GM18951 (cell line): ENCODE measurements at regions not wholly inside any gene's neighbourhood (a gene's known extent, or its start where the extent isn't known, plus 50 kb on each side); places are given as distances from the start of the nearest gene placed in this dataset.

Experiments
- POLR2A ChIP-seq: IDR thresholded peaks from 4 replicates; pipeline ENCODE4 v1.6.1; 2011; ENCODE audit warnings: mild to moderate bottlenecking; ENCODE audit not compliant: insufficient read length, insufficient read depth; ENCODE audit errors: extremely low read depth
- in situ Hi-C: fragments of 300-500 bp; cut with MboI; formaldehyde crosslinking; loops from one replicate; pipeline ENCODE4 v1.12.0; 2022; ENCODE audit warnings: low sequenced_read_pairs, mixed read lengths, inconsistent platforms; ENCODE audit not compliant: unreplicated experiment

GRCh38 chr20:21017528-21018085, 88.6 kb downstream of the LINC00237 start:
- in situ Hi-C loops: no loop called here
- no peak for TF ChIP-seq POLR2A

GRCh38 chr20:21016751-21017150, 89.4 kb downstream of the LINC00237 start:
- no peak for TF ChIP-seq POLR2A
- in situ Hi-C loops: no loop called here

GRCh38 chr20:21014528-21014927, 91.6 kb downstream of the LINC00237 start:
- in situ Hi-C loops: no loop called here
- TF ChIP-seq POLR2A: no peak

- in situ Hi-C loops: no loop called here
- TF ChIP-seq POLR2A: no peak
Observed at GRCh38 chr20:21008951-21009350, 97.2 kb downstream of the LINC00237 start.

GRCh38 chr20:21006611-21007010, 99.5 kb downstream of the LINC00237 start:
- in situ Hi-C loops: no loop called here
- TF ChIP-seq POLR2A: no peak

- no peak for TF ChIP-seq POLR2A
- in situ Hi-C loops: no loop called here
Observed at GRCh38 chr20:21004386-21005076, 101.6 kb downstream of the LINC00237 start.

- no peak for TF ChIP-seq POLR2A
- in situ Hi-C loops: no loop called here
Observed at GRCh38 chr20:21003902-21004301, 102.3 kb downstream of the LINC00237 start.

GRCh38 chr20:21002486-21002885, 103.7 kb downstream of the LINC00237 start:
- in situ Hi-C loops: no loop called here
- no peak for TF ChIP-seq POLR2A

GRCh38 chr20:20993372-20993771, 112.8 kb downstream of the LINC00237 start:
- TF ChIP-seq POLR2A: no peak
- in situ Hi-C loops: no loop called here

- no peak for TF ChIP-seq POLR2A
- in situ Hi-C loops: no loop called here
Observed at GRCh38 chr20:20992686-20993360, 113.3 kb downstream of the LINC00237 start.

GRCh38 chr20:20992277-20992676, 113.9 kb downstream of the LINC00237 start:
- in situ Hi-C loops: no loop called here

GRCh38 chr20:20989081-20989480, 117.1 kb downstream of the LINC00237 start:
- in situ Hi-C loops: no loop called here
- TF ChIP-seq POLR2A: no peak

More at GRCh38 chr20:20992277-20992676, 113.9 kb downstream of the LINC00237 start:
- no peak for TF ChIP-seq POLR2A

GRCh38 chr20:20979934-20980333, 126.2 kb downstream of the LINC00237 start:
- TF ChIP-seq POLR2A: no peak
- in situ Hi-C loops: no loop called here

GRCh38 chr20:20977786-20978185, 128.4 kb downstream of the LINC00237 start:
- TF ChIP-seq POLR2A: no peak
- in situ Hi-C loops: no loop called here
